NB4 (cell line): ENCODE measurements at regions not wholly inside any gene's neighbourhood (a gene's known extent, or its start where the extent isn't known, plus 50 kb on each side); places are given as distances from the start of the nearest gene placed in this dataset.

Experiments used
- CTCF ChIP-seq: IDR thresholded peaks from one replicate; pipeline ENCODE4 v1.5.1; 2012; ENCODE audit warnings: low read depth, low read length
- MAX ChIP-seq: IDR thresholded peaks from 2 replicates; pipeline ENCODE4 v1.6.1; 2011; ENCODE audit warnings: low read depth, low read length
- MYC ChIP-seq: IDR thresholded peaks from 2 replicates; pipeline ENCODE4 v1.6.1; 2011; ENCODE audit warnings: low read depth, low read length
- POLR2A ChIP-seq: IDR thresholded peaks from 2 replicates; pipeline ENCODE4 v1.6.1; 2011; ENCODE audit warnings: mild to moderate bottlenecking; ENCODE audit not compliant: insufficient read length; ENCODE audit errors: extremely low read depth

GRCh38 chr2:207428573-207428972 is 101.2 kb upstream of the CREB1 start:
- TF ChIP-seq POLR2A (no peak), CTCF (no peak), MYC (no peak), MAX (no peak)
